ENCODE measurements at regions not wholly inside any gene's neighbourhood (a gene's known extent, or its start where the extent isn't known, plus 50 kb on each side); places are given as distances from the start of the nearest gene placed in this dataset.

DNA sequence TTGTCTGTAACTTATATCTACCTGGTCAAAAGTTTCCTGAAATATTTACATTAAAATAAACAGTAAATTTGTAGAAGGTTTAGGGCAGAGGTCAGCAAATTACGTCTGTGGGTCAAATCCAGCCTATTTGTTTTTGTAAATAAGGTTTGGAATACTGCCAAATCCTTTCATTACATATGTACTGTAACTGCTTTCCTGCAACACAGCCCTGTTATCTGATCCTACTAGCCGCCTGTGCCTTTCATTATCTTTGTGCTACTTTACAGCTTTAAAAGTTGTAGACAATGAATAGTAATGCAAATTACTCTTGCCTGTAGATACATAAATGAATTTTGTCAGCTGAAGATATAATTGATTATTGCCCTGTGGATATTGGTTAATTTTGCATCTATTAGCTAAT lies 369.6 kb upstream of the SLC7A11 start:
- TF ChIP-seq EZH2 (IDR thresholded peaks at IDR 0.05; ENCODE audit: insufficient read depth, poor library complexity, severe bottlenecking) (no peak), EZH2phosphoT487 (IDR thresholded peaks at IDR 0.05; ENCODE audit: insufficient read depth, low read depth) (no peak)

Data from GM23248 (cell line).